ENCODE measurements at regions not wholly inside any gene's neighbourhood (a gene's known extent, or its start where the extent isn't known, plus 50 kb on each side); places are given as distances from the start of the nearest gene placed in this dataset.
A peak's percentile ranks its signal among the peaks of the same experiment; 100 is the strongest.

- peaks cover 0 to 8% (median 0%) of the 10 kb centered on the region in 3 donors for H3K9me3 ChIP-seq (ENCODE audit: control insufficient read depth in 2 of 3, insufficient read depth in 1 of 3, low read length in 3 of 3)
- no peak overlapping the region for H3K4me3 ChIP-seq (ENCODE audit: low read length in 3 of 3)
- DNase-seq, result no peak
- peaks cover 7 to 10% (median 8%) of the 10 kb centered on the region in 3 donors for H3K4me1 ChIP-seq (ENCODE audit: control insufficient read depth in 2 of 3, insufficient read depth in 2 of 3, low read depth in 1 of 3, low read length in 3 of 3)
- H3K36me3 ChIP-seq (ENCODE audit: control insufficient read depth in 2 of 3, insufficient read depth in 3 of 3, low read length in 3 of 3), result no peaks in the 10 kb centered on the region
- no peak for TF ChIP-seq CTCF (IDR thresholded peaks at IDR 0.05; ENCODE audit: borderline replicate concordance, extremely low read depth, insufficient read depth)
- intact Hi-C loops (cut with DNase I), result no loop called here
- no peak for FAIRE-seq
- no peak overlapping the region for H3K27ac ChIP-seq (ENCODE audit: low read depth in 2 of 2, low read length in 2 of 2)
- H3K27me3 ChIP-seq (ENCODE audit: control insufficient read depth, insufficient read depth, low read length), result no peaks in the 10 kb centered on the region
- no peak overlapping the region for H3K9ac ChIP-seq (ENCODE audit: low read length in 3 of 3)
These were observed 341.8 kb downstream of the PIK3R1 start for GRCh38 chr5:68557162-68557936.

DNA sequence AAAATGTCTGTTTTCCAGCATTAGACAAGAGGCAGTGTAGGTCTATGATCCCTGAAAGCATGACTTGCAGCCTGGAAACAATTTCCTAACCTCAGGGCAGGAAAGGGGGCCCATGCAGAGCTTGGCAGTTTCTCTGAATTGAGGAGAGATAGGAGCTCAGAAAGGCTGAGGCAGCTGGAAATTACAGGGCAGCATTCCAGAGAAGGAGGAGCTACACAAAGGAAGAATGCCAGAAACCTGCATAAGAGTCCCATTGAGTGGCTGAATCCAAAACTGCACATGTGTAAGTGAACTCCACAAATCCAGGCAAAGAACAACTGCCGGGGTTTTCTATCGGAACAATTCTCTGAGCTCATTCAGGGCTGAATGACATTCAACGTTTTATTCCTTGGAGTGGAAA lies 346.8 kb downstream of the PIK3R1 start:
- DNase-seq, result peak in 3 of 5 donors; percentile 53 to 90 (median 71)
- Histone ChIP-seq H3K36me3 (ENCODE audit: control insufficient read depth in 2 of 3, insufficient read depth in 3 of 3, low read length in 3 of 3) (no peaks in the 10 kb centered on the region), H3K4me1 (ENCODE audit: control insufficient read depth in 2 of 3, insufficient read depth in 2 of 3, low read depth in 1 of 3, low read length in 3 of 3) (no peaks in the 10 kb centered on the region), H3K9me3 (ENCODE audit: control insufficient read depth in 2 of 3, insufficient read depth in 1 of 3, low read length in 3 of 3) (peaks cover 0 to 8% (median 0%) of the 10 kb centered on the region in 3 donors), H3K27me3 (ENCODE audit: control insufficient read depth, insufficient read depth, low read length) (no peaks in the 10 kb centered on the region), H3K27ac (ENCODE audit: low read depth in 2 of 2, low read length in 2 of 2) (no peak overlapping the region), H3K9ac (ENCODE audit: low read length in 3 of 3) (no peak overlapping the region), H3K4me3 (ENCODE audit: low read length in 3 of 3) (no peak overlapping the region)
- intact Hi-C loops (cut with DNase I), result no loop called here
- TF ChIP-seq CTCF (IDR thresholded peaks at IDR 0.05; ENCODE audit: borderline replicate concordance, extremely low read depth, insufficient read depth), result no peak
- peak; percentile 15 for FAIRE-seq

DNA sequence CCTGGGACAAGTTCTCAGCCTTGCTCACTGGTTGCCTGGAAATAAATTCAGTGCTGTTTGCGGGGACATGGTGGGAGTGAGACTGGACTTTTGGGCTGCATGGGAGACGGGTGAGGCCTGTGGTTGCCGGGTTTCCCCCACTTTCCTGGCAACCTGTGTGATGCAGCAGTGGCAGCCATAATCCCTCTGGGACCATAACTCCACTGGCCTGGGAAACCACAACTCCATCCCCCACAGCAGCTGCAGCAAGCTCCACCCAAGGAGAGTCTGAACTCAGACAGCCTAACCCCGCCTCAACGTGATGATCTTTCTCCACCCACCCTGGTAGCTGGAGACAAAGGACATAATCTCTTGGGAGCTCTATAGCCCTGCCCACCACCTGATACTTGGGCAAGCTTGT lies 349.9 kb downstream of the PIK3R1 start:
- intact Hi-C loops (cut with DNase I), result no loop called here
- no peaks in the 10 kb centered on the region for H3K9me3 ChIP-seq (ENCODE audit: control insufficient read depth in 2 of 3, insufficient read depth in 1 of 3, low read length in 3 of 3)
- H3K27me3 ChIP-seq (ENCODE audit: control insufficient read depth, insufficient read depth, low read length), result no peaks in the 10 kb centered on the region
- H3K36me3 ChIP-seq (ENCODE audit: control insufficient read depth in 2 of 3, insufficient read depth in 3 of 3, low read length in 3 of 3), result no peaks in the 10 kb centered on the region
- TF ChIP-seq CTCF (IDR thresholded peaks at IDR 0.05; ENCODE audit: borderline replicate concordance, extremely low read depth, insufficient read depth), result no peak
- no peaks in the 10 kb centered on the region for H3K4me1 ChIP-seq (ENCODE audit: control insufficient read depth in 2 of 3, insufficient read depth in 2 of 3, low read depth in 1 of 3, low read length in 3 of 3)
- no peak overlapping the region for H3K9ac ChIP-seq (ENCODE audit: low read length in 3 of 3)
- H3K27ac ChIP-seq (ENCODE audit: low read depth in 2 of 2, low read length in 2 of 2), result no peak overlapping the region
- no peak for FAIRE-seq
- no peak overlapping the region for H3K4me3 ChIP-seq (ENCODE audit: low read length in 3 of 3)
- DNase-seq, result no peak

All from kidney (tissue), 13 donors.